Effector memory CD8-positive, alpha-beta T cell (primary cell): ENCODE measurements at regions not wholly inside any gene's neighbourhood (a gene's known extent, or its start where the extent isn't known, plus 50 kb on each side); places are given as distances from the start of the nearest gene placed in this dataset.

ENCODE experiments used
- ATAC-seq: fragments of 150-1000 bp; cut with Tn5 transposase; replicated peaks from 2 replicates; pipeline ENCODE4 v1.10.0; 2021; ENCODE audit warnings: mild to moderate bottlenecking, moderate library complexity
- DNase-seq, 3 experiments: peaks; one replicate each; pipeline ENCODE4 v3.0.0; 2021
- H3K27ac Mint-ChIP-seq, 2 donors: one replicate each; pipeline ENCODE4 v1.8.0; 2022; ENCODE audit warnings: mild to moderate bottlenecking in 2 of 2, mixed read lengths in 2 of 2, moderate library complexity in 2 of 2
- H3K27me3 Mint-ChIP-seq, 2 donors: one replicate each; pipeline ENCODE4 v1.8.0; 2022; ENCODE audit warnings: mixed read lengths in 2 of 2
- H3K36me3 Mint-ChIP-seq: one replicate; pipeline ENCODE4 v1.8.0; 2022; ENCODE audit warnings: mild to moderate bottlenecking, moderate library complexity, mixed read lengths; ENCODE audit not compliant: insufficient read depth
- H3K4me1 Mint-ChIP-seq, 2 donors: one replicate each; pipeline ENCODE4 v1.8.0; 2022; ENCODE audit warnings: low read depth in 2 of 2, mixed read lengths in 2 of 2
- H3K4me3 Mint-ChIP-seq, 2 donors: one replicate each; pipeline ENCODE4 v1.8.0; 2022; ENCODE audit warnings: mild to moderate bottlenecking in 2 of 2, mixed read lengths in 2 of 2, moderate library complexity in 2 of 2
- H3K9me3 Mint-ChIP-seq, 2 donors: one replicate each; pipeline ENCODE4 v1.8.0; 2022; ENCODE audit warnings: mixed read lengths in 2 of 2

DNA sequence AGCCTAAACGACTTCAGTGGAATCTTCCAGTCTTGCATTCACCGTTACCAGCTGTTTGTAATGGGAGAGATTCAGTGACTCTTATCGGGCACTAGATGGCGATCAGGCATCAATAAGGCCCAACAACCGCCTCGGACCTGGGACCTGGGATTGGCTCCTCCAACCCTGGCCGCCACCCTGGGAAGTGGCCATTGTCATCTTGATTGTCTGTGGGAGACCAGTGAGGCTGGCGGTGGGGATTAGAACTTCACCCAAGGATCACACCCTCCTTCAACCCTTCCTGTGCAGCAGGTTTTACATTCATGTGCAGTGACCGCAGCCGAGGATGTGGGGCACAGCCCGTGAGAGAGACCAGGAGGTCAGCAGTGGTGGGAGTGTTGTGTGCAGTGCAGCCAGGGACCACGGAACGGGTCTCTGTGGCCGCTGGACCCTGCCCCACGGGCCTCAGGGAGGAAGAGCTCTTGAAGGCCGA lies 85.3 kb downstream of the SPP2 start:
- peak; percentile 19 to 35 (median 28) for DNase-seq
- H3K9me3 Mint-ChIP-seq: no peaks in the 10 kb centered on the region
- H3K27ac Mint-ChIP-seq: peak overlapping the region; percentile 87 to 89
- peak; percentile 50 for ATAC-seq
- H3K4me3 Mint-ChIP-seq: peak overlapping the region; percentile 44 to 49
- H3K36me3 Mint-ChIP-seq: no peaks in the 10 kb centered on the region
- H3K27me3 Mint-ChIP-seq: no peaks in the 10 kb centered on the region
- peaks cover 35 to 39% of the 10 kb centered on the region in 2 donors for H3K4me1 Mint-ChIP-seq

DNA sequence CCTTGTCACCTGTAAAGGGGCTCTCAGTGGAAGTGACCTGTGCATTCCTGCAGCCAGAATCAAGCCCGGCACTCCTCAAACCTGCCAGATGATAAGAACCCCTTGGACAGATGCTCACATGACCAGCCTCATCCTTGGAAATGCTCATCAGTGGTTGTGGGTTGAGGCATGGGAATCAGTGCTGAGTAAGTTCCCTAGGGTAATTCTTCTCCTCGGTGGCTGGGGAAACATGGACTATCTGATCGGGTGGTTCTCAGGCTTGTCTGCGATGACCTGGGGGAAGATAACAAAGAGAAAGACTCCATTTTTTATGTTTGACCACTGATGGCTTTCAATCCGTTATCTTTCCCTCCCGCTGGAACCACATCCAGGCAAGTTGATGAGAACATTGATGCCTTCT lies 84.0 kb downstream of the SPP2 start:
- no peak overlapping the region for H3K27ac Mint-ChIP-seq
- no peaks in the 10 kb centered on the region for H3K27me3 Mint-ChIP-seq
- ATAC-seq (no peak), DNase-seq (no peak)
- no peaks in the 10 kb centered on the region for H3K36me3 Mint-ChIP-seq
- H3K9me3 Mint-ChIP-seq: no peaks in the 10 kb centered on the region
- H3K4me3 Mint-ChIP-seq: no peak overlapping the region
- H3K4me1 Mint-ChIP-seq: peaks cover 38 to 46% of the 10 kb centered on the region in 2 donors

DNA sequence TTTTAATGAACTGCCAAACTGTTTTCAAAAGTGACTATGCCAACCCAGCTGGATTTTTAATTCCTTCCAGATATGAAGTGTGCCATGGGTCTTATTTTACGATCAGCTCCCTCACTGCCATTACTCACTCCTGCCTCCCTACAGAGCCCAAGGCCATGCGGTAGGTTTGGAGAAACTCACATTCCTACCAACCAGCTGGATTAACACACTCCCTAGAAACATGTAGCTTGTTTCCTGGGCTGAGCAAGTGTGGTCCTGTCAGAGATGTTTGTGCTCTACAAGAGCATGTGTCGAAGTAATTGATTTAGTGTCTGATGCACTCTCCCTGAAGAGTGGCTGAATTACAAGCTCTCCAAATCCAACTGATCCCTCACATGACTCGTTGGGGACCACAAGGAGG lies 82.5 kb downstream of the SPP2 start:
- no peak for ATAC-seq
- H3K27me3 Mint-ChIP-seq: no peaks in the 10 kb centered on the region
- no peaks in the 10 kb centered on the region for H3K9me3 Mint-ChIP-seq
- H3K4me1 Mint-ChIP-seq: peaks cover 44 to 56% of the 10 kb centered on the region in 2 donors
- H3K27ac Mint-ChIP-seq: peak overlapping the region in 1 of 2 donors; percentile 30
- DNase-seq: no peak
- no peaks in the 10 kb centered on the region for H3K36me3 Mint-ChIP-seq
- no peak overlapping the region for H3K4me3 Mint-ChIP-seq

DNA sequence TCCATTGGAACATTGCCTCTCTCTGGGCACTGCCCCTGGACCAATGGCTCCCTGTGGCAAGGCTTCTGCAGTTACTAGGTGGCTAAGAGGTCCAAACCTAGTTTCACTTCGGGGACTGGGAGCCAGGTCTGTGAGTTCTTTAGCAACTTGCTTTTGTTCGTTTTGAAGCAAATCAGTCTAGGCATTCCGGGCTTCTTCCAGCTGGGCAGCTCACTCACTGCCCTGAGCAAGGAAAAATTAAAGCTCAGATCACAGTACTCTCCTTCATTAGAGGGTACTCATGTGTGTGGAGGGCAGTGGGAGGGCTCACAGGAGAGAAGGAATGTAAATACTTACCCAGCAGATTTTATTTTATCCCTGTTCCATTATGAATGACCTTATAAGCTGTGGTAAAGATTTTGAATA lies 80.3 kb downstream of the SPP2 start:
- Mint-ChIP-seq H3K27me3 (no peaks in the 10 kb centered on the region), H3K4me1 (peaks cover 28 to 36% of the 10 kb centered on the region in 2 donors), H3K9me3 (no peaks in the 10 kb centered on the region), H3K27ac (no peak overlapping the region), H3K36me3 (no peaks in the 10 kb centered on the region), H3K4me3 (no peak overlapping the region)
- no peak for ATAC-seq
- no peak for DNase-seq

DNA sequence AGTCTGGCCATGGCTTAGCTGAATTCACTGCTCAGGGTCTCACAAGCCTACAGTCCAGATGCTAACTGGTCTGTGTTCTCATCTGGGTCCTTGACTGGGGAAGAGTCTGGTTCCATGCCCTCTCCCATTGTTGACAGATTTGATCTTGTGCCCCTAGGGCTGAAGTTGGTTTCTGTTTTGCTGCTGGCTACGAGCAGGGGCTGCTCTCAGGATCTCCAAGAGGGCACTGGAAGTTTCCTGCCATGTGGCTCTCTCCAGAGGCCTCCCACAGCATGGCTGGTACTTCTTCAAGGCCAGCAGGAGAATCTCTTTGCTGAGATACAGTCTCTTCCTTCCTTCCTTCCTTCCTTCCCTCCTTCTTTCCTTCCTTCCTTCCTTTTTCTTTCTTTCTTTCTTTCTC lies 78.1 kb downstream of the SPP2 start:
- no peaks in the 10 kb centered on the region for H3K27me3 Mint-ChIP-seq
- DNase-seq (no peak), ATAC-seq (no peak)
- H3K36me3 Mint-ChIP-seq: no peaks in the 10 kb centered on the region
- H3K27ac Mint-ChIP-seq: peak overlapping the region; percentile 24 to 85
- H3K4me1 Mint-ChIP-seq: peaks cover 27 to 33% of the 10 kb centered on the region in 2 donors
- peak overlapping the region in 1 of 2 donors; percentile 33 for H3K4me3 Mint-ChIP-seq
- H3K9me3 Mint-ChIP-seq: no peaks in the 10 kb centered on the region
